ENCODE measurements at regions not wholly inside any gene's neighbourhood (a gene's known extent, or its start where the extent isn't known, plus 50 kb on each side); places are given as distances from the start of the nearest gene placed in this dataset.

DNA sequence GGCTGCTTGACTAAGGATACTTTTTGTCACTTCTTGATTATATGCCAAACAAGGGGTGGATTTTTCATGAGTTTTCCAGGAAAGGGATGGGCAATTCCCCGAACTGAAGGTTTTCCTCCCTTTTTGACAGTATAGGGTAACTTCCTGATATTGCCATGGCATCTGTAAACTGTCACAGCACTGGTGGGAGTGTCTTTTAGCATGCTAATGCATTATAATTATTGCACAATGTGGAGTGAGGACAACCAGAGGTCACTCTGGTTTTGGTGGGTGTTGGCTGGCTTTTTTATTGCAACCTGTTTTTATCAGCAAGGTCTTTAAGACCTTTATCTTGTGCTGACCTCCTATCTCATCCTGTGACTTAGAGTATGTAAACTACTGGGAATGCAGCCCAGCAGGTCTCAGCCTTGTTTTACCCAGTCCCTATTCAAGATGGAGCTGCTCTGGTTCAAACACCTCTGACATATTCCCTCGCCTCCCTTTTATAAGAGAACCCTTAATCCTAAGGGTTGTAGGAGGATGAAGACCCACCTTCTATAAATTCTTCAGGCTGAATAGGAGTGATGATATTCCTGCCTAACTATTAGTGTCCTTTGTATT is 471.2 kb downstream of the ATP23 start:
- TF ChIP-seq EZH2 (IDR thresholded peaks at IDR 0.05; ENCODE audit: borderline replicate concordance, low read length) = no peak
- TF ChIP-seq, protein P1, sequence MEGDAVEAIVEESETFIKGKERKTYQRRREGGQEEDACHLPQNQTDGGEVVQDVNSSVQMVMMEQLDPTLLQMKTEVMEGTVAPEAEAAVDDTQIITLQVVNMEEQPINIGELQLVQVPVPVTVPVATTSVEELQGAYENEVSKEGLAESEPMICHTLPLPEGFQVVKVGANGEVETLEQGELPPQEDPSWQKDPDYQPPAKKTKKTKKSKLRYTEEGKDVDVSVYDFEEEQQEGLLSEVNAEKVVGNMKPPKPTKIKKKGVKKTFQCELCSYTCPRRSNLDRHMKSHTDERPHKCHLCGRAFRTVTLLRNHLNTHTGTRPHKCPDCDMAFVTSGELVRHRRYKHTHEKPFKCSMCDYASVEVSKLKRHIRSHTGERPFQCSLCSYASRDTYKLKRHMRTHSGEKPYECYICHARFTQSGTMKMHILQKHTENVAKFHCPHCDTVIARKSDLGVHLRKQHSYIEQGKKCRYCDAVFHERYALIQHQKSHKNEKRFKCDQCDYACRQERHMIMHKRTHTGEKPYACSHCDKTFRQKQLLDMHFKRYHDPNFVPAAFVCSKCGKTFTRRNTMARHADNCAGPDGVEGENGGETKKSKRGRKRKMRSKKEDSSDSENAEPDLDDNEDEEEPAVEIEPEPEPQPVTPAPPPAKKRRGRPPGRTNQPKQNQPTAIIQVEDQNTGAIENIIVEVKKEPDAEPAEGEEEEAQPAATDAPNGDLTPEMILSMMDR (IDR thresholded peaks at IDR 0.05; ENCODE audit: low read length) = no peak
- H3K4me2 ChIP-seq (ENCODE audit: low read length) = no peak overlapping the region
- H3K9ac ChIP-seq (ENCODE audit: low read length) = no peak overlapping the region
- no peaks in the 10 kb centered on the region for H3K27me3 ChIP-seq (ENCODE audit: insufficient read depth, low read length)
- H2AFZ ChIP-seq (ENCODE audit: low read length) = no peak overlapping the region
- no peaks in the 10 kb centered on the region for H3K79me2 ChIP-seq (ENCODE audit: insufficient read depth, low read length)
- H4K20me1 ChIP-seq (ENCODE audit: insufficient read depth, low read length) = no peaks in the 10 kb centered on the region
- H3K27ac ChIP-seq (ENCODE audit: low read depth, low read length, poor library complexity, severe bottlenecking) = no peak overlapping the region
- H3K4me3 ChIP-seq (ENCODE audit: low read depth, low read length, poor library complexity, severe bottlenecking) = no peak overlapping the region
- H3K4me1 ChIP-seq (ENCODE audit: insufficient read depth, low read length, severe bottlenecking) = no peaks in the 10 kb centered on the region
- H3K9me3 ChIP-seq (ENCODE audit: low read length) = no peaks in the 10 kb centered on the region
- H3K36me3 ChIP-seq (ENCODE audit: insufficient read depth, low read length) = no peaks in the 10 kb centered on the region
- no peaks in the 10 kb centered on the region for H3F3A ChIP-seq (ENCODE audit: insufficient read depth, low read length)
- no peaks in the 10 kb centered on the region for H3K9me2 ChIP-seq (ENCODE audit: low read depth, low read length)

DNA sequence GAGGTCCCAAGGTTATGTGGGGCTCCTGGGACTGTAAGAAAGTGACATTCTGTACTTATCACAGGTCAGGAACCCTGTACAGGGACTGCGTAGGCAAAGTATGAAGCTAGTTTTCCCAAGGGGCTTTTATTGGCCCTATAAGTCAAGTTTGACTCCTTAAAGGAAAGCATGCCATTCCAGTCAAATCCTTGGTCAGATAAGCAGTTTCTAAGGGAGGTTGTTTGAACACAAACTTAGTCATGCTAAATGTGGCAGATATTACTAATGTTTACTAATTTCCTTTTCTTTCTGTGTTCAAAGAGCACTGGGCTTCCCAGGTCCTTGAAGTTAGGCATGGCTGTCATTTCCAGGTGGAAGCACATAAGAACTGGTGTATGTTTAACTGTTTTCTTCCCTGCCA is 472.4 kb downstream of the ATP23 start:
- H3K4me2 ChIP-seq (ENCODE audit: low read length) = no peak overlapping the region
- no peak overlapping the region for H2AFZ ChIP-seq (ENCODE audit: low read length)
- H4K20me1 ChIP-seq (ENCODE audit: insufficient read depth, low read length) = no peaks in the 10 kb centered on the region
- no peak overlapping the region for H3K4me3 ChIP-seq (ENCODE audit: low read depth, low read length, poor library complexity, severe bottlenecking)
- H3K36me3 ChIP-seq (ENCODE audit: insufficient read depth, low read length) = no peaks in the 10 kb centered on the region
- no peaks in the 10 kb centered on the region for H3K9me2 ChIP-seq (ENCODE audit: low read depth, low read length)
- no peaks in the 10 kb centered on the region for H3K27me3 ChIP-seq (ENCODE audit: insufficient read depth, low read length)
- H3F3A ChIP-seq (ENCODE audit: insufficient read depth, low read length) = no peaks in the 10 kb centered on the region
- H3K9me3 ChIP-seq (ENCODE audit: low read length) = no peaks in the 10 kb centered on the region
- no peaks in the 10 kb centered on the region for H3K79me2 ChIP-seq (ENCODE audit: insufficient read depth, low read length)
- TF ChIP-seq EZH2 (IDR thresholded peaks at IDR 0.05; ENCODE audit: borderline replicate concordance, low read length) = no peak
- TF ChIP-seq, protein P1 (IDR thresholded peaks at IDR 0.05; ENCODE audit: low read length) = no peak
- no peak overlapping the region for H3K9ac ChIP-seq (ENCODE audit: low read length)
- H3K27ac ChIP-seq (ENCODE audit: low read depth, low read length, poor library complexity, severe bottlenecking) = no peak overlapping the region
- no peaks in the 10 kb centered on the region for H3K4me1 ChIP-seq (ENCODE audit: insufficient read depth, low read length, severe bottlenecking)

GRCh38 chr12:58414398-58414871 is 473.1 kb downstream of the ATP23 start:
- no peaks in the 10 kb centered on the region for H3K9me3 ChIP-seq (ENCODE audit: low read length)
- TF ChIP-seq, protein P1 (IDR thresholded peaks at IDR 0.05; ENCODE audit: low read length) = no peak
- TF ChIP-seq EZH2 (IDR thresholded peaks at IDR 0.05; ENCODE audit: borderline replicate concordance, low read length) = no peak
- no peaks in the 10 kb centered on the region for H3K79me2 ChIP-seq (ENCODE audit: insufficient read depth, low read length)
- no peaks in the 10 kb centered on the region for H3K4me1 ChIP-seq (ENCODE audit: insufficient read depth, low read length, severe bottlenecking)
- no peaks in the 10 kb centered on the region for H3K27me3 ChIP-seq (ENCODE audit: insufficient read depth, low read length)
- no peaks in the 10 kb centered on the region for H3K36me3 ChIP-seq (ENCODE audit: insufficient read depth, low read length)
- H3K27ac ChIP-seq (ENCODE audit: low read depth, low read length, poor library complexity, severe bottlenecking) = no peak overlapping the region
- no peak overlapping the region for H3K4me3 ChIP-seq (ENCODE audit: low read depth, low read length, poor library complexity, severe bottlenecking)
- no peaks in the 10 kb centered on the region for H4K20me1 ChIP-seq (ENCODE audit: insufficient read depth, low read length)
- H3K4me2 ChIP-seq (ENCODE audit: low read length) = no peak overlapping the region
- H3K9me2 ChIP-seq (ENCODE audit: low read depth, low read length) = no peaks in the 10 kb centered on the region
- no peak overlapping the region for H2AFZ ChIP-seq (ENCODE audit: low read length)
- no peaks in the 10 kb centered on the region for H3F3A ChIP-seq (ENCODE audit: insufficient read depth, low read length)
- H3K9ac ChIP-seq (ENCODE audit: low read length) = no peak overlapping the region
